ENCODE measurements at regions not wholly inside any gene's neighbourhood (a gene's known extent, or its start where the extent isn't known, plus 50 kb on each side); places are given as distances from the start of the nearest gene placed in this dataset.

GRCh38 chr2:146642066-146642465 is 1202.8 kb upstream of the ACVR2A start:
- H3K27me3 ChIP-seq (ENCODE audit: control insufficient read depth, insufficient read depth, low read length) = no peaks in the 10 kb centered on the region
- in situ Hi-C loops (cut with HindIII; ENCODE audit: low pct_unique_long_range_greater_than_20kb, low sequenced_read_pairs) (no loop called here), intact Hi-C loops (cut with micrococcal nuclease; ENCODE audit: unreplicated experiment) (no loop called here)
- H3K9me3 ChIP-seq (ENCODE audit: control insufficient read depth, insufficient read depth, low read depth, low read length) = no peaks in the 10 kb centered on the region
- TF ChIP-seq POLR2AphosphoS5 (IDR thresholded peaks at IDR 0.05; ENCODE audit: low read depth, low read length) = no peak
- no peak for TF ChIP-seq SIN3A (IDR thresholded peaks at IDR 0.05; ENCODE audit: borderline replicate concordance, insufficient read depth, low read depth, low read length)
- TF ChIP-seq TCF7L2 (IDR thresholded peaks at IDR 0.05; ENCODE audit: low read depth, low read length) = no peak
- TF ChIP-seq, protein P1, sequence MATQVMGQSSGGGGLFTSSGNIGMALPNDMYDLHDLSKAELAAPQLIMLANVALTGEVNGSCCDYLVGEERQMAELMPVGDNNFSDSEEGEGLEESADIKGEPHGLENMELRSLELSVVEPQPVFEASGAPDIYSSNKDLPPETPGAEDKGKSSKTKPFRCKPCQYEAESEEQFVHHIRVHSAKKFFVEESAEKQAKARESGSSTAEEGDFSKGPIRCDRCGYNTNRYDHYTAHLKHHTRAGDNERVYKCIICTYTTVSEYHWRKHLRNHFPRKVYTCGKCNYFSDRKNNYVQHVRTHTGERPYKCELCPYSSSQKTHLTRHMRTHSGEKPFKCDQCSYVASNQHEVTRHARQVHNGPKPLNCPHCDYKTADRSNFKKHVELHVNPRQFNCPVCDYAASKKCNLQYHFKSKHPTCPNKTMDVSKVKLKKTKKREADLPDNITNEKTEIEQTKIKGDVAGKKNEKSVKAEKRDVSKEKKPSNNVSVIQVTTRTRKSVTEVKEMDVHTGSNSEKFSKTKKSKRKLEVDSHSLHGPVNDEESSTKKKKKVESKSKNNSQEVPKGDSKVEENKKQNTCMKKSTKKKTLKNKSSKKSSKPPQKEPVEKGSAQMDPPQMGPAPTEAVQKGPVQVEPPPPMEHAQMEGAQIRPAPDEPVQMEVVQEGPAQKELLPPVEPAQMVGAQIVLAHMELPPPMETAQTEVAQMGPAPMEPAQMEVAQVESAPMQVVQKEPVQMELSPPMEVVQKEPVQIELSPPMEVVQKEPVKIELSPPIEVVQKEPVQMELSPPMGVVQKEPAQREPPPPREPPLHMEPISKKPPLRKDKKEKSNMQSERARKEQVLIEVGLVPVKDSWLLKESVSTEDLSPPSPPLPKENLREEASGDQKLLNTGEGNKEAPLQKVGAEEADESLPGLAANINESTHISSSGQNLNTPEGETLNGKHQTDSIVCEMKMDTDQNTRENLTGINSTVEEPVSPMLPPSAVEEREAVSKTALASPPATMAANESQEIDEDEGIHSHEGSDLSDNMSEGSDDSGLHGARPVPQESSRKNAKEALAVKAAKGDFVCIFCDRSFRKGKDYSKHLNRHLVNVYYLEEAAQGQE (IDR thresholded peaks at IDR 0.05; ENCODE audit: insufficient read depth in 1 of 2, low read depth in 2 of 2, low read length in 1 of 2) = no peak
- no peak for TF ChIP-seq CTCF (IDR thresholded peaks at IDR 0.05)
- no peak for ATAC-seq
- H3K27ac ChIP-seq (ENCODE audit: low read length) = no peak overlapping the region
- no TSS peak for BruUV-seq (replicated peaks)
- no peak overlapping the region for H3K4me3 ChIP-seq (ENCODE audit: low read depth in 2 of 2, low read length in 2 of 2)
- H3K4me1 ChIP-seq (ENCODE audit: control insufficient read depth, insufficient read depth, low read length) = no peaks in the 10 kb centered on the region
- H3K36me3 ChIP-seq (ENCODE audit: control insufficient read depth, insufficient read depth, low read length) = no peaks in the 10 kb centered on the region; the same call in 1 of the 2 replicates
- CTCF ChIA-PET = no interaction called here
- POLR2A ChIA-PET = no interaction called here
- DNase-seq (ENCODE audit: low read depth, low spot score) = no peak

GRCh38 chr2:146634230-146635097 is 1210.4 kb upstream of the ACVR2A start:
- CTCF ChIA-PET = no interaction called here
- in situ Hi-C loops (cut with HindIII; ENCODE audit: low pct_unique_long_range_greater_than_20kb, low sequenced_read_pairs) (no loop called here), intact Hi-C loops (cut with micrococcal nuclease; ENCODE audit: unreplicated experiment) (no loop called here)
- H3K4me1 ChIP-seq (ENCODE audit: control insufficient read depth, insufficient read depth, low read length) = no peaks in the 10 kb centered on the region
- no peak overlapping the region for H3K27ac ChIP-seq (ENCODE audit: low read length)
- no peak for DNase-seq (ENCODE audit: low read depth, low spot score)
- H3K4me3 ChIP-seq (ENCODE audit: low read depth in 2 of 2, low read length in 2 of 2) = no peak overlapping the region
- H3K36me3 ChIP-seq (ENCODE audit: control insufficient read depth, insufficient read depth, low read length) = no peaks in the 10 kb centered on the region; the same call in 1 of the 2 replicates
- ATAC-seq = peak; percentile 68; the same call in 1 of the 2 replicates
- no TSS peak for BruUV-seq (replicated peaks)
- TF ChIP-seq, protein P1 (IDR thresholded peaks at IDR 0.05; ENCODE audit: insufficient read depth in 1 of 2, low read depth in 2 of 2, low read length in 1 of 2) = no peak
- TF ChIP-seq SIN3A (IDR thresholded peaks at IDR 0.05; ENCODE audit: borderline replicate concordance, insufficient read depth, low read depth, low read length) (no peak), TCF7L2 (IDR thresholded peaks at IDR 0.05; ENCODE audit: low read depth, low read length) (no peak), POLR2AphosphoS5 (IDR thresholded peaks at IDR 0.05; ENCODE audit: low read depth, low read length) (no peak), CTCF (IDR thresholded peaks at IDR 0.05) (no peak)
- POLR2A ChIA-PET = interaction anchor here (0.6 kb wide), 1 partner anchor 490 kb away, joined by 5 read pairs; no protein-coding TSS in a partner anchor
- no peaks in the 10 kb centered on the region for H3K27me3 ChIP-seq (ENCODE audit: control insufficient read depth, insufficient read depth, low read length)
- H3K9me3 ChIP-seq (ENCODE audit: control insufficient read depth, insufficient read depth, low read depth, low read length) = no peaks in the 10 kb centered on the region
